ENCODE measurements at regions not wholly inside any gene's neighbourhood (a gene's known extent, or its start where the extent isn't known, plus 50 kb on each side); places are given as distances from the start of the nearest gene placed in this dataset.

DNA sequence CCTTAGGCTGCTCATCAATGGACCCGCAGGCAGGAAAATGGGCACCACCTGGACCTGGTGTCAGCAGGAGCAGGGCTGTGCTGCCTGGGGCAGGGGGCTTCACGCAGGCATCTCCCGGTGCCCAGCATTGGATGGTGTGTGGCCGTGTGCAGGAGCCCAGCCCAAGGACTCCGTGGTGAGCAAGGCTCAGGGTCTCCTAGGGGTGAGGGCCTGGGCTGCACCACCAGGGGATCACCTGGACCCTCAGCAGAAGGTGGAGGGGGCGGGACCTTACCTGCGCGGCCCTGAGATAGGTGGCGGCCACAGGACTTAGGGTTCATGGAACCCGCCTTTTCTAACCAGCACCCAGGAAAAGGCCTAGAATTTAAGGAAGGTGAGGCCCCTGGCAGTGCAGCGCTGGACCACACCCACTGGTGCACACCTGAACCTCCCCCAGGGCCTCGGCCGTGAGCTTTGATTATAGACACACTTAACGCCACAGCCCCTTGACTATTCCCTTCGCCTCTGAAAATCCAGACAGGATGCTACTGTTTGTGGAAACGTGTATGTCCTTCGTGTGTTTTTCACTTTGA, 89.0 kb downstream of the TMEM18 start:
- intact Hi-C loops (cut with micrococcal nuclease): no loop called here
- RAD21 ChIA-PET (ENCODE audit: low non-redundant PET in 1 of 2, low total read pairs in 2 of 2, uncharacterized antibody in 2 of 2, unreplicated experiment in 2 of 2): no interaction called here

More for the DNA sequence above, 89.0 kb downstream of the TMEM18 start:
- ChIA-PET CTCF (no interaction called here), POLR2A (no interaction called here)
- Histone ChIP-seq H3K9me2 (ENCODE audit: insufficient read depth) (no peaks in the 10 kb centered on the region), H2AFZ (ENCODE audit: low read depth, low read length, poor library complexity, severe bottlenecking) (no peak overlapping the region), H3K27ac (ENCODE audit: low read depth, low read length) (no peak overlapping the region), H3K27me3 (ENCODE audit: insufficient read depth, low read length) (no peaks in the 10 kb centered on the region), H3K36me3 (ENCODE audit: control insufficient read depth in 1 of 2, insufficient read depth in 2 of 2, low read length in 2 of 2) (no peaks in the 10 kb centered on the region), H3K4me1 (ENCODE audit: control insufficient read depth in 1 of 2, insufficient read depth in 2 of 2, low read length in 2 of 2) (no peaks in the 10 kb centered on the region), H3K4me2 (ENCODE audit: low read length) (no peak overlapping the region), H4K20me1 (ENCODE audit: insufficient read depth) (no peaks in the 10 kb centered on the region), H3K4me3 (replicated peaks in 1 of 2; ENCODE audit: low read depth in 1 of 2, low read length in 2 of 2) (no peak overlapping the region), H3K79me2 (ENCODE audit: insufficient read depth, low read length) (no peaks in the 10 kb centered on the region), H3K9me3 (ENCODE audit: control insufficient read depth in 1 of 2, insufficient read depth in 1 of 2, low read depth in 1 of 2, low read length in 2 of 2) (no peaks in the 10 kb centered on the region), H3K9ac (ENCODE audit: low read length) (no peak overlapping the region)
- ATAC-seq (no peak), DNase-seq (ENCODE audit: low read depth, low spot score) (no peak)
- no TSS peak for BruUV-seq (replicated peaks)
- TF ChIP-seq POLR2A (IDR thresholded peaks at IDR 0.05; ENCODE audit: borderline replicate concordance, extremely low read depth, insufficient read depth, insufficient read length): no peak
- no peak for TF ChIP-seq CEBPB (IDR thresholded peaks at IDR 0.05; ENCODE audit: low read depth)
- TF ChIP-seq SRF (IDR thresholded peaks at IDR 0.05; ENCODE audit: low read depth): no peak
- no peak for TF ChIP-seq ELF1 (IDR thresholded peaks at IDR 0.05; ENCODE audit: borderline replicate concordance, low read depth)
- no peak for TF ChIP-seq EZH2phosphoT487 (IDR thresholded peaks at IDR 0.05; ENCODE audit: borderline replicate concordance)
- no peak for TF ChIP-seq POLR2AphosphoS5 (IDR thresholded peaks at IDR 0.05; ENCODE audit: low read depth, low read length)
- no peak for TF ChIP-seq ZNF274 (IDR thresholded peaks at IDR 0.05; ENCODE audit: low read depth, low read length)
- TF ChIP-seq, protein P1, sequence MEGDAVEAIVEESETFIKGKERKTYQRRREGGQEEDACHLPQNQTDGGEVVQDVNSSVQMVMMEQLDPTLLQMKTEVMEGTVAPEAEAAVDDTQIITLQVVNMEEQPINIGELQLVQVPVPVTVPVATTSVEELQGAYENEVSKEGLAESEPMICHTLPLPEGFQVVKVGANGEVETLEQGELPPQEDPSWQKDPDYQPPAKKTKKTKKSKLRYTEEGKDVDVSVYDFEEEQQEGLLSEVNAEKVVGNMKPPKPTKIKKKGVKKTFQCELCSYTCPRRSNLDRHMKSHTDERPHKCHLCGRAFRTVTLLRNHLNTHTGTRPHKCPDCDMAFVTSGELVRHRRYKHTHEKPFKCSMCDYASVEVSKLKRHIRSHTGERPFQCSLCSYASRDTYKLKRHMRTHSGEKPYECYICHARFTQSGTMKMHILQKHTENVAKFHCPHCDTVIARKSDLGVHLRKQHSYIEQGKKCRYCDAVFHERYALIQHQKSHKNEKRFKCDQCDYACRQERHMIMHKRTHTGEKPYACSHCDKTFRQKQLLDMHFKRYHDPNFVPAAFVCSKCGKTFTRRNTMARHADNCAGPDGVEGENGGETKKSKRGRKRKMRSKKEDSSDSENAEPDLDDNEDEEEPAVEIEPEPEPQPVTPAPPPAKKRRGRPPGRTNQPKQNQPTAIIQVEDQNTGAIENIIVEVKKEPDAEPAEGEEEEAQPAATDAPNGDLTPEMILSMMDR (IDR thresholded peaks at IDR 0.05 in 2 of 3, conservative IDR thresholded peaks at IDR 0.05 in 1 of 3; ENCODE audit: borderline replicate concordance in 1 of 3, insufficient read depth in 1 of 3, low read depth in 2 of 3, low read length in 2 of 3): no peak
- no peak for TF ChIP-seq SIN3A (IDR thresholded peaks at IDR 0.05; ENCODE audit: low read depth)
- TF ChIP-seq, protein P2, sequence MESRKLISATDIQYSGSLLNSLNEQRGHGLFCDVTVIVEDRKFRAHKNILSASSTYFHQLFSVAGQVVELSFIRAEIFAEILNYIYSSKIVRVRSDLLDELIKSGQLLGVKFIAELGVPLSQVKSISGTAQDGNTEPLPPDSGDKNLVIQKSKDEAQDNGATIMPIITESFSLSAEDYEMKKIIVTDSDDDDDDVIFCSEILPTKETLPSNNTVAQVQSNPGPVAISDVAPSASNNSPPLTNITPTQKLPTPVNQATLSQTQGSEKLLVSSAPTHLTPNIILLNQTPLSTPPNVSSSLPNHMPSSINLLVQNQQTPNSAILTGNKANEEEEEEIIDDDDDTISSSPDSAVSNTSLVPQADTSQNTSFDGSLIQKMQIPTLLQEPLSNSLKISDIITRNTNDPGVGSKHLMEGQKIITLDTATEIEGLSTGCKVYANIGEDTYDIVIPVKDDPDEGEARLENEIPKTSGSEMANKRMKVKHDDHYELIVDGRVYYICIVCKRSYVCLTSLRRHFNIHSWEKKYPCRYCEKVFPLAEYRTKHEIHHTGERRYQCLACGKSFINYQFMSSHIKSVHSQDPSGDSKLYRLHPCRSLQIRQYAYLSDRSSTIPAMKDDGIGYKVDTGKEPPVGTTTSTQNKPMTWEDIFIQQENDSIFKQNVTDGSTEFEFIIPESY (IDR thresholded peaks at IDR 0.05; ENCODE audit: extremely low read depth, insufficient replicate concordance, low read length): no peak
- TF ChIP-seq, protein P3, sequence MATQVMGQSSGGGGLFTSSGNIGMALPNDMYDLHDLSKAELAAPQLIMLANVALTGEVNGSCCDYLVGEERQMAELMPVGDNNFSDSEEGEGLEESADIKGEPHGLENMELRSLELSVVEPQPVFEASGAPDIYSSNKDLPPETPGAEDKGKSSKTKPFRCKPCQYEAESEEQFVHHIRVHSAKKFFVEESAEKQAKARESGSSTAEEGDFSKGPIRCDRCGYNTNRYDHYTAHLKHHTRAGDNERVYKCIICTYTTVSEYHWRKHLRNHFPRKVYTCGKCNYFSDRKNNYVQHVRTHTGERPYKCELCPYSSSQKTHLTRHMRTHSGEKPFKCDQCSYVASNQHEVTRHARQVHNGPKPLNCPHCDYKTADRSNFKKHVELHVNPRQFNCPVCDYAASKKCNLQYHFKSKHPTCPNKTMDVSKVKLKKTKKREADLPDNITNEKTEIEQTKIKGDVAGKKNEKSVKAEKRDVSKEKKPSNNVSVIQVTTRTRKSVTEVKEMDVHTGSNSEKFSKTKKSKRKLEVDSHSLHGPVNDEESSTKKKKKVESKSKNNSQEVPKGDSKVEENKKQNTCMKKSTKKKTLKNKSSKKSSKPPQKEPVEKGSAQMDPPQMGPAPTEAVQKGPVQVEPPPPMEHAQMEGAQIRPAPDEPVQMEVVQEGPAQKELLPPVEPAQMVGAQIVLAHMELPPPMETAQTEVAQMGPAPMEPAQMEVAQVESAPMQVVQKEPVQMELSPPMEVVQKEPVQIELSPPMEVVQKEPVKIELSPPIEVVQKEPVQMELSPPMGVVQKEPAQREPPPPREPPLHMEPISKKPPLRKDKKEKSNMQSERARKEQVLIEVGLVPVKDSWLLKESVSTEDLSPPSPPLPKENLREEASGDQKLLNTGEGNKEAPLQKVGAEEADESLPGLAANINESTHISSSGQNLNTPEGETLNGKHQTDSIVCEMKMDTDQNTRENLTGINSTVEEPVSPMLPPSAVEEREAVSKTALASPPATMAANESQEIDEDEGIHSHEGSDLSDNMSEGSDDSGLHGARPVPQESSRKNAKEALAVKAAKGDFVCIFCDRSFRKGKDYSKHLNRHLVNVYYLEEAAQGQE (IDR thresholded peaks at IDR 0.05; ENCODE audit: low read depth): no peak
- TF ChIP-seq, protein P4, sequence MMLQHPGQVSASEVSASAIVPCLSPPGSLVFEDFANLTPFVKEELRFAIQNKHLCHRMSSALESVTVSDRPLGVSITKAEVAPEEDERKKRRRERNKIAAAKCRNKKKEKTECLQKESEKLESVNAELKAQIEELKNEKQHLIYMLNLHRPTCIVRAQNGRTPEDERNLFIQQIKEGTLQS (IDR thresholded peaks at IDR 0.05): no peak

Measured in HCT116 (cell line).